Mucosa of descending colon (tissue), 3 donors: ENCODE measurements at regions not wholly inside any gene's neighbourhood (a gene's known extent, or its start where the extent isn't known, plus 50 kb on each side); places are given as distances from the start of the nearest gene placed in this dataset.

Experiments
- ATAC-seq: fragments of 200-7000 bp; cut with Tn5 transposase; one replicate; pipeline ENCODE4 v1.9.1; 2020; ENCODE audit warnings: mild to moderate bottlenecking, moderate library complexity
- DNase-seq, 3 donors: peaks; one replicate each; pipeline ENCODE4 v3.0.0-alpha.2; 2020
- H3K36me3 ChIP-seq: fragments of 200-600 bp; one replicate; pipeline ENCODE4 v1.8.0; 2021; ENCODE audit warnings: low read depth, mild to moderate bottlenecking
- H3K4me1 ChIP-seq: fragments of 200-600 bp; one replicate; pipeline ENCODE4 v1.8.0; 2021; ENCODE audit warnings: low read depth, mild to moderate bottlenecking
- H3K4me3 ChIP-seq: fragments of 200-600 bp; one replicate; pipeline ENCODE4 v1.8.0; 2021; ENCODE audit warnings: mild to moderate bottlenecking
- H3K9me3 ChIP-seq: fragments of 200-600 bp; one replicate; pipeline ENCODE4 v1.8.0; 2021; ENCODE audit warnings: mild to moderate bottlenecking
- CTCF ChIP-seq: fragments of 200-600 bp; IDR thresholded peaks from one replicate; pipeline ENCODE4 v1.8.0; 2022; ENCODE audit warnings: antibody characterized with exemption, mild to moderate bottlenecking
- intact Hi-C, 2 donors: fragments of 100-400 bp; cut with DNase I in 1 of 2; cut with micrococcal nuclease in 1 of 2; formaldehyde crosslinking; loops; one replicate each; pipeline versions ENCODE4 v1.11.0 to v1.11.1; 2022; cut with DNase I, micrococcal nuclease
- donor health status: DM: no; HTN: no; CAD: no; lungs with moderate emphysema.
- donor health status: DM: no; HTN: no; CAD: no.
- donor health status: DM: no; HTN: yes; CAD: no.

GRCh38 chr6:123747515-123747914 lies 56.1 kb upstream of the NKAIN2 start:
- H3K4me3 ChIP-seq: no peak overlapping the region
- no peaks in the 10 kb centered on the region for H3K36me3 ChIP-seq
- no peak for TF ChIP-seq CTCF
- no peaks in the 10 kb centered on the region for H3K9me3 ChIP-seq
- DNase-seq (no peak), ATAC-seq (no peak)
- intact Hi-C loops: no loop called here
- H3K4me1 ChIP-seq: no peaks in the 10 kb centered on the region

- ATAC-seq: no peak
- TF ChIP-seq CTCF: no peak
- intact Hi-C loops: no loop called here
Observed at GRCh38 chr6:123745895-123746294, 57.8 kb upstream of the NKAIN2 start.

GRCh38 chr6:123744840-123745239 lies 58.8 kb upstream of the NKAIN2 start:
- TF ChIP-seq CTCF: no peak
- ATAC-seq (no peak), DNase-seq (no peak)
- no peaks in the 10 kb centered on the region for H3K4me1 ChIP-seq
- no peaks in the 10 kb centered on the region for H3K9me3 ChIP-seq
- no peak overlapping the region for H3K4me3 ChIP-seq
- intact Hi-C loops: no loop called here
- H3K36me3 ChIP-seq: no peaks in the 10 kb centered on the region

More at GRCh38 chr6:123745895-123746294, 57.8 kb upstream of the NKAIN2 start:
- H3K4me1 ChIP-seq: no peaks in the 10 kb centered on the region
- no peaks in the 10 kb centered on the region for H3K36me3 ChIP-seq
- H3K4me3 ChIP-seq: no peak overlapping the region
- DNase-seq: no peak
- H3K9me3 ChIP-seq: no peaks in the 10 kb centered on the region

- no peak for DNase-seq
- no peak for TF ChIP-seq CTCF
- H3K36me3 ChIP-seq: no peaks in the 10 kb centered on the region
- no peaks in the 10 kb centered on the region for H3K9me3 ChIP-seq
- no peak for ATAC-seq
- intact Hi-C loops: no loop called here
- no peak overlapping the region for H3K4me3 ChIP-seq
- no peaks in the 10 kb centered on the region for H3K4me1 ChIP-seq
Observed at GRCh38 chr6:123742626-123743025, 61.0 kb upstream of the NKAIN2 start.

GRCh38 chr6:123733180-123733579 lies 70.5 kb upstream of the NKAIN2 start:
- DNase-seq: no peak
- no peak for ATAC-seq
- no peak for TF ChIP-seq CTCF
- Histone ChIP-seq H3K9me3 (no peaks in the 10 kb centered on the region), H3K4me3 (no peak overlapping the region), H3K36me3 (no peaks in the 10 kb centered on the region), H3K4me1 (no peaks in the 10 kb centered on the region)
- intact Hi-C loops: no loop called here

GRCh38 chr6:123716506-123716905 lies 79.8 kb upstream of the TRDN start:
- DNase-seq (no peak), ATAC-seq (no peak)
- no peaks in the 10 kb centered on the region for H3K36me3 ChIP-seq
- TF ChIP-seq CTCF: no peak
- intact Hi-C loops: loop anchor here (10.0 kb wide), 1 partner anchor 302 kb away; no protein-coding TSS in a partner anchor
- H3K9me3 ChIP-seq: no peaks in the 10 kb centered on the region
- H3K4me3 ChIP-seq: no peak overlapping the region
- no peaks in the 10 kb centered on the region for H3K4me1 ChIP-seq
